ENCODE measurements at regions not wholly inside any gene's neighbourhood (a gene's known extent, or its start where the extent isn't known, plus 50 kb on each side); places are given as distances from the start of the nearest gene placed in this dataset.
"Not testable (repeated sequence)": the region's sequence is repeated elsewhere in the genome, so short reads cannot be mapped to it uniquely, and the experiment has no call there.

DNA sequence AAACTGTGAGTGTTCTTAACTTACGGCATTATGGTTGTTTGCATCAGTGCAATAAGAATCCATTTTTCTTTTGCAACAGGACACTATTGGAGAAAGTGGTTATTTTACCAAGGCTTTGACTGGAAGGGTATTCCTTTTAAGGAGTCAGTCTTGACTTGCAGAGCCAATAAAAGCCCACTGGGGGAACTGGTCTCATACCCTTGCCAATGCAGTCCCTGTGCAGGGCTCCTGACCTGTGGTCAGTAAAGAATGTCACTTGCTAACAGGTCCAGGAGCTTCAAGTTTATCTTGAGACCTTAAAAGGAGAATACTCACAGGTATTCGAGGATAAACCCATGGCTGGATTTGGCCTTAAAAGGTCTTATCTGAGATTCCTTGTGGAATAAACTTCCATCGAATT is 227.8 kb upstream of the GBE1 start:
- DNase-seq: no peak

DNA sequence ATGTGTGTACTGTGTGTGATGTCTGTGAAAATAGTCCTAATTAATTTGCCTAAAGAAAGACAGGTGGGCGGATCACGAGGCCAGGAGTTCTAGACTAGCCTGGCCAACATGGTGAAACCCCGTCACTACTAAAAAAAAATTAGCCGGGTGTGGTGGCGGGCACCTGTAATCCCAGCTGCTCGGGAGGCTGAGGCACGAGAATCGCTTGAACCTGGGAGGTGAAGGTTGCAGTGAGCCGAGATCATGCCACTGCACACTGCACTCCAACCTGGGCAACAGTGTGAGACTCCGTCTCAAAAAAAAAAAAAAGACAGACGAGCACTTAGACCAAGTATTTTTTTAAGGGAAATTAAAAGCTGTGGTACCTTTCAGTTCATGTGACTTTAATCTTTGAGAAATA is 226.0 kb upstream of the GBE1 start:
- DNase-seq: not testable (repeated sequence)

DNA sequence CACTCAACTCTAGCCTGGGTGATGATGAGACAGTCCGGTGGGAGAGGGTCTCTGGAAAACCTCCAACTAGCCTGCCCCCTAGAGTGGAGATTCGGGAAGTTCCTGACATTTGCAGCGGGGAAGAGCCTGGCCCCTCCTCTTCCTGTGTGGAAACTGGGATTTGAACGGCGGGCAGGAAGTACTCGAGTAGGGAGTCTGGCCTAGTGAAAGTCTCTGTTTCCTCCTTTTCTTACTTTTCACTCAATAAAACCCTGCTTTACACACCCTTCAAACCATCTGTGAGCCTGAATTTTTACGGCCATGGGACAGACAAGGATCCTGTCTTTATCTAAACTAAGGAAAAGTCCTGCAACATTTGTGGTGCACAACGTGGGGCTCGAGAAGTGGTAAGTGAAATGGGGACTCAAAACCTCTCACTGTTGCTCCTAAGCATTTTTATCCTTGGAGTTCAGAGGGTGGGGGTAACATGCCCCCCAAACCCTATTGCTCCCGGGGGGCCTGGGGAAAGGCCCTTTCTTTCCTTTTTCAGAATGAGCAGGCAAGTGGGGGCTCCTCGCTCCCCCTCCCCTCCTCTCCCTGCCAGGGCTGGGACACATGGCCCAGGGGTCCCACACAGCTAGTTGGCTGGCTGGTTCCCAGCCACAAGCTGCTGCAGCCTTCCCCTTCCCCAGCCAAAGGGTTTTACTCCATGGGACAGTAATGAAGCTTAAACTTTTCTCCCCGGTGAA is 224.7 kb upstream of the GBE1 start:
- no peak for DNase-seq

DNA sequence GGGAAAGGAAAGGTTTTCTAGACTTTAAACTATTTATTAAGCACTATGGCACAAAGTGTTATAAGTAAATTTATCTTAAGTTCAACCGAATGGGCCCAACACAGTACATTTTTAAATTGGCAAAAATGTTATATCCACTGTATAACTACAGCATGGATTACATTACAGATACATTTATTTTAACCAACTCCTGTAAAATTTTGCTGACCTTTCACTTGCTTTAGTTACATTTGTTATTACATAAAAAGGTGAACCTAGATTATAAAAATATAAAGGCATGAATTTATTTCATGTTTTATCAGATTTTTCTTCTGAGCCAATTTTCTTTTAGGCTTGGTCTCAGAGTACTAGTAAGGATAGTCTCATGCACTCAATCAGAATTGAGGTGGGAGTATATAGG is 221.9 kb upstream of the GBE1 start:
- DNase-seq: no peak

DNA sequence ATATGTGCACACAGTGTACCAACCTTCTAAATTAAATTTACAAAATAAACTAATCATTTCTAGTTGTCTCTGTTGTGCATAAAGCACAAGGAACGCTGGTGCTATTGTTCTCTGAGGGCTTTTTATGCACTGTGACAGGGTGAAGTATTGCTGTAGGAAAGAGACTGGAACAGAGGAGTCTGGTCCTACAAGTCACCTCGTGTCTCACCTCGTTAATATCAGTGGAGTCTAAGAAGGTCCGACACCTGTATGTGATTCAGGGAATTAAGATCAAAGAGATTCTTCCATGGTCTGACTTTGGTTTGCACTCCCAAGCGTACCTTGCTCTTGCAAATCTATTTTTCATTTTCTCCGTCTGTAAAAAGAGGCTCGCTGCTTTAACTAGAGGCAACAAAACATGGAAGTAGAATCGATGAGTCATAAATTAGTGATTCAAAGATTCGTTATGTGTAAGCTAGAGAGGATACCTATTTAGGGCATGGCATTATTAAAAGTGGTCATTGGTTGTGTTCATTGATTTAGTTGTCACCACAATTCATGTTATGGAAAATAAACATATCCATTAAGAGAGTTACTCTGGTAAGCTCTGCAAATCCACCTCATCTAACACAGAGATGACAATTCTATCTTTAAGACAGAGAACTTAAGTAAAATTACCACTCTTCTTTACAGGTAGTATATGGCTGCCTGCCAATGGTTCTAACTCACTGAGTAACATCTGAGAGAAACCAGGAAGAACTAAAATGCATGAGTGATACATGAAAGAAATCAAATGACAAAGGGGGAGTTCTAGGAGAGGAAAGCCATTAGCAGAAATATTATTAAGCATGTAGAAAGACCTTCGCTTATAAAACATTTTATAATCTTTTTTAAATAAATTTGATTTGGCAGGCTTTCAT is 219.4 kb upstream of the GBE1 start:
- DNase-seq: no peak

DNA sequence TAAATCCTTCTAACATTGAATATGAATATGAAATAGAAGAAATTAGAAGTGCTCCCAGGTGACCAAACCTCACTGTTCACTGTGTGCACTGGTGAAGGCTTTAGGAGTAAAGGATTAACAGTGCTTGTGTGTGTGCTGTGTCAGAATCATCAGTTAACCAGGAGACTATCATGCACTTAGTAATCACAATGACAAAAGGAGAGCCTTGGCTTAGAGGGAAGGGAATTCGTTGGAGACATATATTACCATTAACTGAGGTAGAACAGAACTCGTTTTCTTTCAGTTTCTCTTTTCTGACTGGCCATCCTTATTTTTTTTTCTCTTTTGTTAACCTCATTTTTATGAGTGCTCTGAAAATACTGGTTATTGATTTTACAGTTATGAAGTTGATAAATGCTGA is 213.3 kb upstream of the GBE1 start:
- DNase-seq: no peak

DNA sequence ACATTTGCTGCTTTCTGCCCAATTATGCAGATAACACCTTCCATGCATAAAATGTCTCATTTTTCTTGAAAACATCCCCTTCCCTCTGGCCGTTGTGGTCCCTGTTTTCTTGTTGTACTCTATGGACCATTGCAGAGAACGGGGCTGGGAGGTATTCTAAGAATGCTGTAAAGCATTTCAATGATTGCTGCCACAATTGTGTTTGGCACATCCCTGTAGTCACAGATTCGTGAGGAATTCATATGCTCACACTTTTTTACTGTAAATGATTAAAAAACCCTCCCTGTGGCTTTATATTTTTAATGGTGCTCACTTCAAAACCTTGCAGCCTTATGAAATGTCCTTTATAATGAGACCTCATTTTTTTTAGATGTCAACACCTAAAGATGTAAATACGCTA is 207.2 kb upstream of the GBE1 start:
- DNase-seq: no peak

DNA sequence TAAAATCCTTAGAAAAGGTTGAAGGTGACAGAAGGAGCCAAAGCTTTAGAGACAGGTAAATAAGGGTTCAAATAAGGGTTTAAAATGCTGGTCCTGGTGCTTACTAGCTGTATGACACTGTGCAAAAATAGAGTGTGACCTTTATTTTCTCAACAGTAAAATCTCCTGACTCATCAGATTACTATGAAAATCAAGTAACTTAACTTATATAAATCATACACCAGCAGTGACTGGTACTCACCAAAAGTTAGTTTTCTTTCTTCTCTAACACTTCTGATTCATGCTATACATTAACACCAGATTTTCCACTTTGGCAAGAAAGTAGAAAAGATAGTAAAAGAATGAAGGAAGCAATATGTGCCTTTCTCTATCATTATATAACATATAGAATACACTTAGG is 205.9 kb upstream of the GBE1 start:
- no peak for DNase-seq

DNA sequence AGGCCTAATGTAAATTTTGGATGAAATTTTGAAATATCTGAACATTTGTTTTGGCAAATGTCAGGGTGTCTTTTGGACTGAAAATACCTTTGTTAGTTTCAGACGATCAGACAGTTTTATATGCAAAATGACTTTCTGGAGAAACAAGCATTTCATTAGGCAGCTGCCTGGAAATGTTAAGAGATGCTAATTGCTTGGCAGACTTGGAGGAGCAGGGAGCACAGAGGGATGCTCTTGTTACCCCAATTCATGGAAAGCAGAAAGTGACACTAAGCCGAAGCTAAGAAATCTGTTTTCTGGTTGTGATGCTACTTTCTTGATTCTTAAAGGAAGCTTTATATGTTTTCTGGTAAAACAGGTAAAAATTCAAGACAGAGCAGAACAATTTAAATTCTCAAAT is 204.3 kb upstream of the GBE1 start:
- no peak for DNase-seq

DNA sequence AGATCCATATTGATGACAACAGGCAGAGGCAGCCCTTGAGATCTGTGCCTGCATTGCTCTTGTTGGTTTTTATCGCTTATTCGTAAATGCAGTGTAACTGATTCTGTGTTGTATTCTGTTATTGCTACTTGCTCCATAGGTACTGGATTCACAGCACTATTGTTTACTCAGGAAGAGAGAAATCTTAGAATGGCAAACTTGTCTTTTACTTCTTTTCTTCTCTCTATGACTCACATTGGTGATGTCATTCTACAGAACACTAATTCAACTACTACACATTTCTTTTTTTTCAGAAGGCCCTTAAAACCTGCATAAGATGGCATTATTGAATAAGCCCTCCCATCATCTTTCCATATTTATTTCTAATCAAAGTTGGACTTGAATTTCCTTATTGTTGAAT is 201.0 kb upstream of the GBE1 start:
- no peak for DNase-seq

DNA sequence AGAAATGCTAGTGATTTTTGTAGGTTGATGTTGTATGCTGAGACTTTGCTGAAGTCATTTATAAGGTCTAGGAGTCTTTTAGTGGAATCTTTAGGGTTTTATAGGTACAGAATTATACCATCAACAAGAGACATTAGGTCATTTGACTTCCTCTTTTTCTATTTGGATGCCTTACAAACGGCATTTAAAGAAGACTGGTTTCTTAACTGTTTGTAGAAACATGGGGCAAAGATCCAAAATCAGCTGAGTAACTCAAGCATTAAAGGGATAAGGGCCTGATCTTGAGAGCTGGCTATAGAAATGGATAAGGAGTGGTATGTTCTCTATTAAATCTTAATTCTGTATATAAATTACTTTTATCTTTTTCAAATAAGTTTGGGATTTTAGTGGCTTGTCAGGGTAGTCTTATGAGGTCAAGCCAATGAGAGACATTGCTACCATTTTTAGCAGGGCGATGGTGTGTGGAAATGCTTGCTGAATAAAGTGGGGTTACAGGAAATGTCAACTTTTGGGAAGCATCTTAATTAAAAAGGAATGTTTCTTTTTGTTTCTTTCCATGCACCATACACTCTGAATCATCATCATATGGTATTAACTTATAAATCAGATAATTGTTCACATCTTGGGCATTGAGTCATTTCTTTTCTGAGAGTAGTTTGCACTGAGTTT is 197.7 kb upstream of the GBE1 start:
- DNase-seq: no peak

DNA sequence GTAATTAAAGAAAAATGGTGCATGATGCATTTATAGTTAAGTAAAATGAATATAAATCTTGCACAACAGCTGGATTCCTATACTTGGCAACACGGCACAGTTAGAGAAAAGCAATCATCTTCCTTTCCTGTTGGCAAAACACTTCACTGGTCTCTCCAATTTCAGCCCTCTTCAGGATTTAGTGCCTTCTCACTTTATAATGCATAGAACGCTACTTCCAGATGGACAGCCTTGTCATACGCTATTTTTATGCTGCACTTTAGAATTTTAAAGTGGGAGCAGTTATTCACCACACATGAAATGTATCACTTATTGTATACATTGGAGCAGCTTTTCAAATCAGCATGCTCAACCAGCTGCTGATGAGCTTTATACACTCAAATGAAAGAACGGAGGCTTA is 194.4 kb upstream of the GBE1 start:
- peak in 3 of 58 donors; percentile 2 to 39 (median 24) for DNase-seq

DNA sequence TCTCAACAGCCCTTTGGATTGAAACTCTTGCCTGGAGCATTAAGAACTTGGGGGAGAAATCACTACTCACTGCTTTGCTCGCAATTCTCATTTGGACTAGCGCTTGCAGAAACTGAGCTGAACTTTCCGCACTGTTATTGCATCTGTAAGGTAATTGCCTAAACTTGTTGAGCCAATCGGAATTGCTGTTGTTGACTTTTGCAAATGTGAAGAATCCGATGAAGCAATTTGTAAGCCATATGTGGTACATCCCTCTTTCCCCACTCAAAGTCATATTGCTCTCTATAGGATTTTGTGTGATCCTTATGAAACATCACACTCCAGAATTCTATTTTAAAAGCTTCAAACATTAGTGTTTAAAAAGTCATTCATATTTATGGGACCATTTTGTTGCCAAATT is 191.7 kb upstream of the GBE1 start:
- no peak for DNase-seq

DNA sequence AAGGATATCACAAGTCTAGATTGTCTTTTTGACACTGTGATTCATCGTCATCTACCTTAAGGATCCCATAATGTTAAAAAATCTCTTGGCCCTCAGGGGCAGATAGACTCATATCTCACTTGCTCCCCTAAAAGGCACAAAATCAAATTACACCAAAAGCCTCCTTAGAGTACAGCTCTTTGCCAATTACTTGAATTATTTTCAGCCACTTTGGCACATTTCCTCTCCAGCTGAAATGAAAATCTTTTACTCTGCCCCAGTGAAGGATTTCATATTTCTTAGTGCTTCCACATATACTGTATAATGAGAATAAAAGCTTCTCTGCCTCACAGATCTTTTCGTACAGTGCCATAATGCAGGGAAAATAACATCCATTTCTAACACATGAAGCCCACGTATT is 190.7 kb upstream of the GBE1 start:
- DNase-seq: peak in 1 of 58 donors; percentile 3

DNA sequence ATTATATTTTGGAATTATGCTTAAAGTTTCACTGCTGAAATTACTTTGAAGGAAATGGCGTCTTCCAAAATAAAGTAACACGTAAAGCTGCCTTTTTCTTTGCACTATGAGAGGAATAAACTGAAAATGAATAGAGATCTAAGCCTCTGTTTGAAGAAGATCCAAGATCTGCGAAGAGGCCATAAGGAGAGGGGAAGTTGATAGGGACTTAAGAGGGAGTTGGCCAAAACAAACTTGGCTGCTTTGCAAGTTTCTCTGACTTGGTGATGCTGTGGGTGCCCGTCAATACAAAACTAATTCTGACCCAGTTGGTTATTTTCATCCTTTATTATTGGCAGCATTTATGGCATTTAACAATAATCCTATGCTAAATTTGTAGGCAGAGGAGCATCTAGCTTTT is 190.2 kb upstream of the GBE1 start:
- no peak for DNase-seq

DNA sequence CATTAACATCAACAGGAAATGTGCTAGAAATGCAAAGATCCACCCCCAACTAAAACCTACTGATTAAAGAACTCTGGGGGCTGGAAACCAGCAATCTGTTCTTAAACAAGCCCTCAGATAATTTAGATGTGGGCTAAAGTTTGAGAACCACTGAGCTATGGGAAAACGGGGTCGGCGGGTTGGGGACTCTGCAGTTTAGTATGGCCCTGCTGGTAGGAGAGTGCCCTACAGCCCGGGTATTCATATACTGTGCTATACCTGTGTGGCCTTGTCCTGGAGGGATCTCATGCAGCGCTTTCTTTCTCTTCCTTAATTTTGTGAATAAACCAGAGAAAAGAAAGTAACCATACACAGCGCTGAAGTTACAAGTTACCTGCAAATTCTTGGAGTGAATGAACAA is 189.7 kb upstream of the GBE1 start:
- DNase-seq: no peak

DNA sequence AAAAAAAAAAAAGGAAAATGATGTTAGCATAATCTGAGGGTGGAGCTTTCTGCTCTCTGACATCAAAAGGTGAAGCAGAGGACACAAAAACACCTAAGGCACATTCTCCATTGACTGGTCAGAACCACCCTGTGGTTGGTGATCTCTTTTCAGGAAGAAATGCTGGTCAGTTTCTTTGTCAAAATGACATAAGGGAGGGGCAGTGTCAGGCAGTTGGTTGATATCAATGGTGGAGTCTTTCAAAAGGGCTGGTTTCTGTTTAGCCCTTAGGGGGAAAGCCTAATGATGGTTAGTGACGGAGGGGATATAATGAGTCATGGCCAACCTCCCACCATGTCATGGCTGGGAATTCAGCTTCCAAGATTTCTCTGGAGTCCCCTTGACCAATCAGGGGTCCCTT is 185.9 kb upstream of the GBE1 start:
- DNase-seq: no peak

DNA sequence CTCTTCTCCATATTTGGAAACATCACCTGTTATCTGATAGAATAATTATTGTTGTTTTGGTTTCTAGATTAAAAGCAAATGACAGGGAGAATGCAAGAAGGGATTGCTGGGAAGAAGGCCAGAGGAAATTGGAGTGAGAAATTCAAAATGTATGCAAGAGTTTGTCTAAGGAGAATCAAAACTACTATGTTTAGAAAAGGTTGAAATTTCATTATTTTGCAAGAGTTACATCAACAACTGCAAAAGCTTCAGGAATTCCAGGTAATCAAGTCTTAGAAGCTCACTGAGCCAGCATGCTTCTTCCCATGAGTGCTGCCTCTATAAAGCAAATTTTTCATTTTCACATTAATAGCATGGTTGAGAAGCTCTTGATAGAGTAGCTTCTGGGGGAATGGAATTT is 177.2 kb upstream of the GBE1 start:
- DNase-seq: no peak

DNA sequence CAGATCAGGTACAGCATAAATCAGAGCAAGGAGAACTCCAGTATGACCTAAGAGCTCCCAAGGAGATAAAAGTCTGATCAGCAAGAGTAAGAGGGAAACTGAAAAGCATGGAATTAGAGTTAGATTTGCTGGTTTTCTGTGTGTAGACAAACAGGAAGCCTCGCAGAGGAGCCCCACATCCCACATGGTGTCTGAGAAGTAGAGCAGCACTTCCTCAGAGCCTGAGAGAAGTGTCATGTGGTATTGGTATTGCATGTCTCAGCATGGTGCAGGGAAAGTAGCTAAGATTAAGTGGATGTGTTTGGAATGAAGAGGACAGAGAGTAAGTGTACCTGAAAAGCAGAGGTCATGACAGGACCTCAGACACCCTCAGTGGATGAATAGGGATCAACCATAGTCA is 175.4 kb upstream of the GBE1 start:
- peak in 1 of 58 donors; percentile 1 for DNase-seq

DNA sequence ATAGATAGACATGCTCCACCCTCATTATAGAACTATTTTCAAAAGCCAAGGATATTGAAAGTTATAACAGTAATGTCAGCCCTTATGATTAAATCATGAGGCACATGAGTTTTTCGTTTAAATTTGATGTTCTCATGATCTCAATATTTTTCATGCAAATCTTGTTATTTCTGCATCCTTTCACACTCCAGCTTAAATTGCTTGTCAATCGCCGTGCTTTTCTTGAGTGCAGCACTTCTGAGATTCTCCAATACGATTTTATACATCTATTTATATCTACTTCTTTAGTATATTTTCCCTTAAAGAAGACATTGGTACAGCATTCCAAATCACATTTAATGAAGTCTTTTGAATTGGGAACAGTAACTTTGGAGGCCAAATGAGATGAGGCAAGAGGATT is 171.2 kb upstream of the GBE1 start:
- no peak for DNase-seq

DNA sequence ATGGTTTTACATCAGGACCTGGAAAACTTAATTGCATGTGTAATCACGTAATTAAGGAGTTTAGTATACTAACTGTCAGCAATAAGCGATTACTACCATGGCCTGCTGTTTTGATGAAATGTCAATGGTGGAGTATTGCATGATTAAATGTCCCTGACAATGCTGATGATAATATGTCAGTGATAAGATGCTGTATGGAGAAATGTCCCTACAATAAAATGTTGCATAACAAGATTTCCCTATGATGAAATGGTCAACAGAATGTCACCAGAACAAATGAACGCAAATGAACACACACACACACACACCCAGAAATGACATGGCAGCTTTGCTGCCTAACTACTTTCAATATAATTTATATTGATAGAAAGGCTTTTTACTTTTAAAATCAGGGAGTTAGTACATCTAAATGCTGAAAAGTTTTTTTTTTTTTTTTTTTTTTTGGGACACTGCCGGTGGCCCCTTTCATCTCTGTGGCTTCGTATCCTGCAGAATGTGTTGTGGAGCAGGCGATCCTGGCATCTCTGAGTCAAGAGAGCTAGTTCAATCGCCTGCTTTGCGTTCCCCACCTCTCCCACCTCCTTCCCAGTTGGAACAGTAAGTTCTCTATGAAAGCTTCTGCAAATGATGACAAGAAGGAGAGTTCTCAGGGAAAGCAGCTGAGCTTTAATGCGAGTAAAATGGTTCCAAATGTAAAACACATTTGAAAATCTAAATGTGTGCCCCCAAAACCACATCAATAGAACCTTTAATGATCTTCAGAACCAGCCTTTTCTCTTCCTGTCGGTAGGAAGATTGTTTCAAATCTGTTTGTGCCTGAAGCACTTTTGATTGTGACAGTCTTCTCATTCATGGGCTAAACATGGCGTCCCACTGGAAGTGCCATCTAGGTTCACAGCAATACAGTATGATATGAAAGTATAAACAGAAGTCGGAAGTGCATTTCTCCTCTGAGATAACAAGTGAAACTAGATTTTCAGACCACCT is 170.1 kb upstream of the GBE1 start:
- DNase-seq: no peak

Measured in anterior cingulate cortex (tissue), 58 donors.